Pancreas (tissue), 10 donors: ENCODE measurements at regions not wholly inside any gene's neighbourhood (a gene's known extent, or its start where the extent isn't known, plus 50 kb on each side); places are given as distances from the start of the nearest gene placed in this dataset.
"Not testable (repeated sequence)": the region's sequence is repeated elsewhere in the genome, so short reads cannot be mapped to it uniquely, and the experiment has no call there.

Experiments used
- ATAC-seq, 4 donors: fragments of 200-7000 bp; cut with Tn5 transposase; one replicate each; pipeline versions ENCODE4 v1.8.0 to v1.9.1; 2020; ENCODE audit warnings: mild to moderate bottlenecking in 4 of 4, moderate library complexity in 4 of 4
- DNase-seq, 6 donors: peaks; one replicate each; pipeline ENCODE4 v3.0.0-alpha.2; 2020
- FAIRE-seq: peaks from 2 replicates; lab custom pipeline; 2012; peaks lifted over from hg19 to GRCh38; lab: Jason Lieb, UNC
- H3K27ac ChIP-seq, 4 donors: fragments of 200-600 bp; sonication (generic); 1 replicate in 3 of 4; 2 replicates in 1 of 4; pipeline versions ENCODE4 v1.5.0 to v1.8.0; 2020
- H3K27me3 ChIP-seq, 4 donors: fragments of 200-600 bp; one replicate each; pipeline ENCODE4 v1.8.0; 2021
- H3K36me3 ChIP-seq, 3 donors: fragments of 200-600 bp; sonication (generic) in 1 of 3; one replicate each; pipeline versions ENCODE4 v1.5.0 to v1.8.0; 2020 to 2021
- H3K4me1 ChIP-seq, 3 donors: fragments of 200-600 bp; one replicate each; pipeline ENCODE4 v1.8.0; 2021
- H3K4me3 ChIP-seq, 4 donors: fragments of 200-600 bp; sonication (generic) in 2 of 4; one replicate each; pipeline versions ENCODE4 v1.5.0 to v1.8.0; 2020 to 2021
- H3K9me3 ChIP-seq, 4 donors: fragments of 200-600 bp; one replicate each; pipeline ENCODE4 v1.8.0; 2021
- WGBS, 2 donors: extraction: QIAGEN DNeasy Blood & Tissue Kit; methylation state at CpG; one replicate each; pipeline ENCODE4 v1.1.7; 2013; 5-methylcytosine and 5-hydroxymethylcytosine counted together
- intact Hi-C, 3 donors: fragments of 100-400 bp; cut with DNase I; formaldehyde crosslinking; loops; one replicate each; pipeline versions ENCODE4 v1.11.1 to v1.14.2; 2022
- TF ChIP-seq, protein P1 (sequence below), 4 donors: fragments of 200-600 bp; sonication (generic) in 3 of 4; IDR thresholded peaks; one replicate each; pipeline versions ENCODE4 v1.5.0 to v1.8.0; 2021; ENCODE audit warnings: antibody characterized with exemption in 4 of 4
- donor health status: healthy with polysubstance abuse.
- donor health status: DM: no; HTN: no; CAD: no; lungs with moderate emphysema.
- donor health status: DM: no; HTN: no; CAD: no.
- donor health status: control.
- donor health status: control.
- donor health status: Bipolar disorder and iron deficiency.
- donor health status: DM: yes; HTN: yes; CAD: no.
- donor health status: DM: no; HTN: no; CAD: no.
- donor health status: DM: no; HTN: no; CAD: no.
- donor health status: DM: yes; HTN: yes; CAD: no.

- ATAC-seq (no peak), DNase-seq (no peak)
These were observed 75.1 kb downstream of the HAUS1 start for GRCh38 chr18:46179306-46179705.

GRCh38 chr18:46182633-46183358 is 78.6 kb downstream of the HAUS1 start:
- Histone ChIP-seq H3K4me3 (no peak overlapping the region), H3K4me1 (peaks cover 0 to 21% (median 17%) of the 10 kb centered on the region in 3 donors), H3K27me3 (no peaks in the 10 kb centered on the region), H3K36me3 (no peaks in the 10 kb centered on the region), H3K27ac (no peak overlapping the region), H3K9me3 (no peaks in the 10 kb centered on the region)
- 6 to 17% methylated on average over 3 of the region's 3 CpGs for WGBS, 2 donors
- ATAC-seq, result peak; percentile 25 to 72 (median 54)
- TF ChIP-seq, protein P1, sequence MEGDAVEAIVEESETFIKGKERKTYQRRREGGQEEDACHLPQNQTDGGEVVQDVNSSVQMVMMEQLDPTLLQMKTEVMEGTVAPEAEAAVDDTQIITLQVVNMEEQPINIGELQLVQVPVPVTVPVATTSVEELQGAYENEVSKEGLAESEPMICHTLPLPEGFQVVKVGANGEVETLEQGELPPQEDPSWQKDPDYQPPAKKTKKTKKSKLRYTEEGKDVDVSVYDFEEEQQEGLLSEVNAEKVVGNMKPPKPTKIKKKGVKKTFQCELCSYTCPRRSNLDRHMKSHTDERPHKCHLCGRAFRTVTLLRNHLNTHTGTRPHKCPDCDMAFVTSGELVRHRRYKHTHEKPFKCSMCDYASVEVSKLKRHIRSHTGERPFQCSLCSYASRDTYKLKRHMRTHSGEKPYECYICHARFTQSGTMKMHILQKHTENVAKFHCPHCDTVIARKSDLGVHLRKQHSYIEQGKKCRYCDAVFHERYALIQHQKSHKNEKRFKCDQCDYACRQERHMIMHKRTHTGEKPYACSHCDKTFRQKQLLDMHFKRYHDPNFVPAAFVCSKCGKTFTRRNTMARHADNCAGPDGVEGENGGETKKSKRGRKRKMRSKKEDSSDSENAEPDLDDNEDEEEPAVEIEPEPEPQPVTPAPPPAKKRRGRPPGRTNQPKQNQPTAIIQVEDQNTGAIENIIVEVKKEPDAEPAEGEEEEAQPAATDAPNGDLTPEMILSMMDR (IDR thresholded peaks at IDR 0.05), result no peak
- no peak for FAIRE-seq
- no peak for DNase-seq
- intact Hi-C loops, result no loop called here

More at GRCh38 chr18:46179306-46179705, 75.1 kb downstream of the HAUS1 start:
- Histone ChIP-seq H3K27ac (no peak overlapping the region), H3K4me3 (no peak overlapping the region), H3K27me3 (no peaks in the 10 kb centered on the region), H3K4me1 (peaks cover 0 to 31% (median 30%) of the 10 kb centered on the region in 3 donors), H3K9me3 (no peaks in the 10 kb centered on the region), H3K36me3 (no peaks in the 10 kb centered on the region)
- no peak for FAIRE-seq
- intact Hi-C loops, result no loop called here
- TF ChIP-seq, protein P1 (IDR thresholded peaks at IDR 0.05), result no peak
- WGBS, 2 donors, result 93 to 99% methylated on average over 5 of the region's 5 CpGs

DNA sequence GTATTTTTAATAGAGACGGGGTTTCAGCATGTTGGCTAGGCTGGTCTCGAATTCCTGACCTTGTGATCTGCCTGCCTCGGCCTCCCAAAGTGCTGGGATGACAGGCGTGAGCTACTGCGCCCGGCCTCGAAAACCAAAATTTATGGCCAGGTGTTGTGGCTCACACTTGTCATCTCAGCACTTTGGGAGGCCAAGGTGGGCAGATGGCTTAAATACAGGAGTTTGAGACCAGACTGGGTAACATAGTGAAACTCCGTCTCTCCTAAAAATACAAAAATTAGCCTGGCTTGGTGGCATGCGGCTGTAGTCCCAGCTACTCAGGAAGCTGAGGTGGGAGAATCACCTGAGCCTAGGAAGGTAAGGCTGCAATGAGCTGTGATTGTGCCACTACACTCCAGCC is 80.1 kb downstream of the HAUS1 start:
- H3K9me3 ChIP-seq, intact Hi-C loops, DNase-seq, H3K36me3 ChIP-seq, H3K27me3 ChIP-seq, H3K27ac ChIP-seq, FAIRE-seq, ATAC-seq, H3K4me3 ChIP-seq: not testable (repeated sequence)
- H3K4me1 ChIP-seq, result peaks cover 0 to 21% (median 17%) of the 10 kb centered on the region in 3 donors
- 94 to 96% methylated on average over 9 of the region's 9 CpGs for WGBS, 2 donors

GRCh38 chr18:46184727-46185126 is 80.5 kb downstream of the HAUS1 start:
- Histone ChIP-seq H3K4me1 (peaks cover 0 to 21% (median 17%) of the 10 kb centered on the region in 3 donors), H3K4me3 (no peak overlapping the region), H3K27ac (no peak overlapping the region), H3K9me3 (no peaks in the 10 kb centered on the region), H3K36me3 (no peaks in the 10 kb centered on the region), H3K27me3 (no peaks in the 10 kb centered on the region)
- ATAC-seq (no peak), DNase-seq (no peak), FAIRE-seq (no peak)
- intact Hi-C loops, result no loop called here
- 83 to 91% methylated on average over 1 of the region's 1 CpG for WGBS, 2 donors
- TF ChIP-seq, protein P1 (IDR thresholded peaks at IDR 0.05), result no peak

DNA sequence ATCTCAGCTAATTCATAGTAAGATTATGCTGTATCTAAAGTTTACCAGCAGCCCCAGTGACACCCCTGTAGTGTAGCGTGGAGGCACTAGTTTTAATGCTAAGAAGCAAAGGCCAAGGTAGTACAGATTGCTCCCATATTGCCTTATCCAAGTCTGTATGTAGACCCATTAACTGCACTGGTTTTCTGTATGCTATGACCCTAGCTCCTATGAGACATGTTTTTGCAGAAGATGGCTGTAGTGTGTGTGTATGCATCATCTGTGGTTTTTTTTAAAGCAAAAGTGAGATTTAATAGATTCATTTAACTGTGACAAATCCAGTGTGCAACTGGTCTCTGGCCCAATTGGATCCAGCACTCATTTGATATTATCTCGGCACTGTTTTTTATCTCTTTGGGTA is 86.5 kb downstream of the HAUS1 start:
- no peaks in the 10 kb centered on the region for H3K27me3 ChIP-seq
- no peaks in the 10 kb centered on the region for H3K4me1 ChIP-seq
- ATAC-seq (no peak), FAIRE-seq (no peak), DNase-seq (no peak)
- no peak overlapping the region for H3K4me3 ChIP-seq
- TF ChIP-seq, protein P1 (IDR thresholded peaks at IDR 0.05), result no peak
- 89 to 94% methylated on average over 2 of the region's 2 CpGs for WGBS, 2 donors
- H3K36me3 ChIP-seq, result no peaks in the 10 kb centered on the region
- intact Hi-C loops, result no loop called here
- no peak overlapping the region for H3K27ac ChIP-seq
- H3K9me3 ChIP-seq, result no peaks in the 10 kb centered on the region
